NCI-H82 treated with DMSO at 0.1 percent for 48 hours (cell line): ENCODE measurements at regions not wholly inside any gene's neighbourhood (a gene's known extent, or its start where the extent isn't known, plus 50 kb on each side); places are given as distances from the start of the nearest gene placed in this dataset.
"Not testable (repeated sequence)": the region's sequence is repeated elsewhere in the genome, so short reads cannot be mapped to it uniquely, and the experiment has no call there.

Source experiments
- DNase-seq: peaks from one replicate; lab custom pipeline; 2025; ENCODE audit not compliant: unreplicated experiment; lab: John Stamatoyannopoulos, UW

DNA sequence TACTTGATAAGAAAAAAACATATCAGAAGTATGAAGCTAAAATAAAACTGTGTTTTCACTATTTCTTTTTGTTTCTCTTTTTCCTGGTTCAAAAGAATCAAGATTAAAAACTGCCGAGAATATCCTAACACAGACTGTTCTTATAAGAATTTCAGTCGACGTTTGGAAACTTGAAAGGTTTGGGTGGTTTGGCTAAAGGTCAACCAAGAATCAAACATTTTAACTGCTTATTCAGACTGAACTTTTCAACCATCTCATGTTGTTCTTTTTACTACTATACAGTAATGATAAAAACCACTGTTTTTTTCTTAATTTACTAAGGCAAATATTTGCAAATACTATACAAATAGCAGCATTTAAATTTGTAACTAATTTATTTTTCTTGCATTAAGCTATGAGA lies 308.5 kb upstream of the TFPI start:
- no peak for DNase-seq

GRCh38 chr2:187865025-187865424 lies 310.8 kb upstream of the TFPI start:
- no peak for DNase-seq

- DNase-seq = no peak
These were observed 312.9 kb upstream of the TFPI start for GRCh38 chr2:187867165-187867564.

DNA sequence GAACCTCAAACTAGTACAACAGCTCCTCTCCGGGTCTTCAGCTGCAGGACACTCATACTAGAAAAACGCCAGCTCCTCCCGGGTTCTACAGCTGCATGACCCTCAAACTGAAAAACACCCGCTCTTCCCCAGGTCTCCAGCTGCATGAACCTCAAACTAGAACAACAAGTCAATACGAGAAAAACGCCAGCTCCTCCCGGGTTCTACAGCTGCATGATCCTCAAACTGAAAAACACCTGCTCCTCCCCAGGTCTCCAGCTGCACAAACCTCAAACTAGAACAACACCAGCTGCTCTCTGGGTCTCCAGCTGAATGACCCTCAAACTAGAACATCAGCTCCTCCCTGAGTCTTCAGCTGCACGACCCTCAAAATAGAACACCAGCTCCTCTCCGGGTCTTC lies 315.0 kb upstream of the TFPI start:
- no peak for DNase-seq

- DNase-seq = no peak
These were observed 317.3 kb upstream of the TFPI start for GRCh38 chr2:187871506-187871905.

DNA sequence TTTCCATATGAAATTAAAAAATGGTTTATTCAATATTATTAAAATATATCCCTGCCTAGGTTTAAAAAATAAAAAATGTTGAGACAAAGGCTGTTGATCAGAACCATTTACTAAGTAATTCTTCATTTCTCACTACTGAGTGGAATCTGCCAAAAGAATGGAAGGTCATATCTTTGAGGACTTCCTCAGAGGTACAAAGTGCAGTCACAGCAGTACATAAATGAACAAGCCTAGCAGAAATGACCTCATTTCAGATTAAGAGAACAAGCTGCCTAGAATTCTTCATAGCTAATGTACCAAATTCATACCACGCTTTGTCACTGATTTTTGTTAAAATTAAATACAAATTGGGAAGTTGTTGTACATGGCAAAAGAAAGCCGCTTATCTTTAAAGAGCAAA lies 318.9 kb upstream of the TFPI start:
- DNase-seq = no peak

GRCh38 chr2:187874786-187875185 lies 320.6 kb upstream of the TFPI start:
- no peak for DNase-seq

DNA sequence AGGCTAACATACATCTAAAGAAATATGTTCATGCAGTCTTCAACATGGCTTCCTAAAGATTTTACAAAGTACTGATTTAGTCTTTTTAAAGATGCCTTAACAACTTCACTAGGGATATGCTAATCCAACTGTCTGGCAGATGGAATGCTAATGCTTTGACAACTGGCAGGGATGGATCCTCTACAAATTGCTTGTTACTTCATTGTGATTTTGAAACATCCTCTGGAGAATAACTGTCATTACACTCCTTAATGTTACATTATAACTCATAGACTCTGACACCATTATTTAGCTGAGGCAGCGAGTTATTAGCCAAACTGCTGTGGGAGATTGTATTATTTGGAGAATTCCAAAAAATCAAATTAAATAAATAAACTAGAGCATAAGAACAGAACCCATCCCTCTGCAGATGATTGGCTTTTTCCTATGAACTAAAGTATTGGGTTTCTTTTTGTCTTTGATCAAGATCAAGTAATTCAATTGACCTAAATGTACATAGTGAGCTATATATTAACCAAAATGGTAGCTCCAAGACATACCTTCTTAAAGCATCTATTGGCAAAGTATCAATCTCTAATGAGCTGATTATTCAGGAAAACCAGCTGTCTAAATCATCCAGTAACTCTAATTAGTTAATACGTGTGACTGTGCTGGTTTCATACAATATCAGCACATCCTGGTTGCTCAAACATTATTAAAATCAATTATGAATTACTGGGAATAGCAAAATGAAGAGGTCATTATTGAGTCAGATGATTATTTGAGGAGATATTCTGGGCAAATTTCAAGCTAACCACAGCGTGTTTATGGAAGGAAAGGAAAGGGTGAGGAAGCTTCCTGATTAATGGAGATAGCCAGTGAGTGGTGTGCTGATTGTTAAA lies 321.3 kb upstream of the TFPI start:
- no peak for DNase-seq

- no peak for DNase-seq
These were observed 322.3 kb upstream of the TFPI start for GRCh38 chr2:187876554-187876953.

DNA sequence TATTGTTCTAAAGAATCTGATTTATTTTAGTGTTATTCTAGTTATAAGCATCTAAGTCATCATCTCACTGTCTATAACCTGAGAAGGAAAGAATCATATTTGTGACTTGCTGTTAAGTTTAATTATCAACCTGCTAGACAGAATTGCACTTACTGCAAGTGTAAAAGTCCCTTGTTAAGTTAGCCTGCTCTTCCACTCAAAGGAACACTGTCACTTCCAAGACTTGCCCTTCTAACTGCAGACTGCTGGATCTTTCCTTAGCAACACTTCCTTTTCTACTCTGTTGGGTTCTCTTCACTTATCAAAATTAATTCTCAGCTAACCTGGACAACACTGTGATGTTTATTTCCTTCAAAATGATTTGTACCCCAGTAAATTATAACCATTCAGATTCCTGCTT lies 323.2 kb upstream of the TFPI start:
- DNase-seq = no peak

- no peak for DNase-seq
These were observed 323.9 kb upstream of the TFPI start for GRCh38 chr2:187878112-187878511.

DNA sequence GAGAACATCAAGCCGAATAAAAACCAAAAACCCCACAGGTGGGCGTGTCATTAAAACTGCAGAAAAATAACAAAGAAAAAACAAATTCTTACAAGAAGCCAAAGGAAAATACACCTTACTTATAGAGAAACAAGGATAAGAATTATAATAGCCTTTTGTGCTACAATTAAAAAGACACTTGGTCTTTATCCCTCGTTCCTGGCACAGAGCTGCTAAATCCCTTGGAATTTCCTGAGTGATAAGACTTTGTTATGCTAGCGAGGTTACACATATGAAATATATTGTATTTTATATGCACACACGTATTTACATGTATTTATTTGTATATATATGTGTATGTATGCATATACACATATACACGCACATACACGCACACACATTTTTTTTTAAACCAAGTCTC lies 325.3 kb upstream of the TFPI start:
- DNase-seq = no peak

GRCh38 chr2:187884003-187884402 lies 329.8 kb upstream of the TFPI start:
- DNase-seq = no peak

DNA sequence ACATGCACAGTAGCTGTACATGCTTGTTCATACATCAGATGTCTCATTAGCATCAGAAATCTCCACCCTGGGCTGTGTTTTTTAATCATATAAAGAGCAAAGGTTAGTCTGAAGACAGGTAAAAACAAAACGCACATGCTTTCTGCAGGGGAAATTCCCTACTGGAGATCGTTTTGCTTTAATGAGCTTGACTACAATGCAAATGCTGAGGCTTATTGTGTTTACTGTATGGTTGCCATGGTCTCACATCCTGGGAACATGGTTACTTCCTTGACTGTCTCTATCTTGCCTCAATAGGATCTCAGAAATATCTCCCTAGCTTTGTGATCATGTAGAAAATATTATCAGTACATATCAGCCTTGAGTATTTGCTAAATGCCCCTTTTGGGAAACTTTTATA lies 336.5 kb upstream of the TFPI start:
- no peak for DNase-seq

DNA sequence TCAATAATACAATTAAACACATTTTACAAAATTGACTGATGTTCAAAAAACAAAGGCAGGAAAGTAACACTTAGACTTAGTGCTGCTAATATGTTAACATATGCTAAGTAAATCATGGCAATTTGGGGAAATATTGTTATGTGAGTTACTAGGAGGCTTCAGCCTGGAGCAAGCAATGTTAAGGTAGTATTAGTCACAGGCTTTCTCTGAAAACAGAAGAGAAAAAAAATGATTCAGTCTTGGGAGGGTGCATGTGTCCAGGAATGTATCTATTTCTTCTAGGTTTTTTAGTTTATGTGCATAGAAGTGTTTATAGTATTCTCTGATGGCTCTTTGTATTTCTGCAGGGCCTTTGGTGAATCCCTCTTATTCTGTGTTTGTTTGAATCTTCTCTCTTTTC lies 345.8 kb upstream of the TFPI start:
- DNase-seq = no peak

DNA sequence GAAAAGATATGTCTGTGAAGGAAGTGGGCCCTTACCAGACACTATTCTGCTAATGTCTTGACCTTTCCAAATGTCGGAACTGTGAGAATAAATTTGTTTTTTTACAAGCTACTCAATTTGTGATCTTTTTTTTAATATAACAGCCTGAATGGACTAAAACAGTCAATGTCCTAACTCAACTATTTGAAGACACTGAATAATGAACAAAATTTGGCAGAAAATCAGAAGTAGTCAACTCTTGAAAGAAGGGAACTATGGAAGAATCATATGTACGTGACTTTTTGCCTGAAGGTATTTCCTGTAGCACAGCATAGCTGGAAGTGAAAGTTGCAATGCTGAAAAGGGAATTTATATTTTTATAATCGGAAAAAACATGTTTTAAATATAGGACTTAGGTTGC lies 351.8 kb upstream of the TFPI start:
- no peak for DNase-seq

DNA sequence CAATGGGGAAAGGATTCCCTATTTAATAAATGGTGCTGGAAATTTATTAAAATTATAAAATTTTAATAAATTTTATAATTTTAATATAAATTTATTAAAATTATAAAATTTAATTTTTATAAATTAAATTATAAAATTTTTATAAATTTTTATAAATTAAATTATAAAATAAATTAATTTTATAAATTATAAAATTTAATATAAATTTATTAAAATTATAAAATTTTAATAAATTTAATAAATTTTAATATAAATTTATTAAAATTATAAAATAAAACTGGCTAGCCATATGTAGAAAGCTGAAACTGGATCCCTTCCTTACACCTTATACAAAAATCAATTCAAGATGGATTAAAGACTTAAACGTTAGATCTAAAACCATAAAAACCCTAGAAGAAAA lies 356.7 kb upstream of the TFPI start:
- not testable (repeated sequence) for DNase-seq

GRCh38 chr2:187912950-187913349 lies 358.7 kb upstream of the TFPI start:
- DNase-seq = no peak

GRCh38 chr2:187915810-187916209 lies 361.6 kb upstream of the TFPI start:
- peak; percentile 82 for DNase-seq

GRCh38 chr2:187916799-187917198 lies 362.6 kb upstream of the TFPI start:
- DNase-seq = no peak

- DNase-seq = no peak
These were observed 363.3 kb upstream of the TFPI start for GRCh38 chr2:187917535-187917934.

- DNase-seq = no peak
These were observed 365.0 kb upstream of the TFPI start for GRCh38 chr2:187918996-187919821.
